HK-2 (cell line): ENCODE measurements at regions not wholly inside any gene's neighbourhood (a gene's known extent, or its start where the extent isn't known, plus 50 kb on each side); places are given as distances from the start of the nearest gene placed in this dataset.
A peak's percentile ranks its signal among the peaks of the same experiment; 100 is the strongest.
"Not testable (repeated sequence)": the region's sequence is repeated elsewhere in the genome, so short reads cannot be mapped to it uniquely, and the experiment has no call there.

ENCODE experiments used
- DNase-seq: peaks from one replicate; pipeline ENCODE4 v3.0.0-alpha.2; 2018; ENCODE audit not compliant: unreplicated experiment

DNA sequence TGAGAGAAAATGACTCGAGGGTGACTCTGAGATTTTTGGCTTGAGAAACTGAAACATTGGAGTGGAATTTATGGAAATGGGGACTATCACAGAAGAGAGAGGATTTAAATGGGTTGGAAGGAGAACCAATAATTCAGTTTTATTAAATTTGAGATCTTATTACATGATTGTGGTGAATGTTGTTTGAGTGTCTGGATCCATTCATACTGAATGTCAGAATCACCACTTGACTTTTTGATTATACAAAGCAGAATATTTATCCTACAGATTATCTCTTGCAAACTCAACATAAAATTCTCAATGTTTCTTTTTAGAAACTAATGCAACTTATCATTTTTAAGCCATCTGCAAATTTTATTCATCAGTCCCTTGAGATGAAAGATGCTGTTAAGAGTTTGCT is 332.8 kb downstream of the CNTN3 start:
- DNase-seq = no peak

DNA sequence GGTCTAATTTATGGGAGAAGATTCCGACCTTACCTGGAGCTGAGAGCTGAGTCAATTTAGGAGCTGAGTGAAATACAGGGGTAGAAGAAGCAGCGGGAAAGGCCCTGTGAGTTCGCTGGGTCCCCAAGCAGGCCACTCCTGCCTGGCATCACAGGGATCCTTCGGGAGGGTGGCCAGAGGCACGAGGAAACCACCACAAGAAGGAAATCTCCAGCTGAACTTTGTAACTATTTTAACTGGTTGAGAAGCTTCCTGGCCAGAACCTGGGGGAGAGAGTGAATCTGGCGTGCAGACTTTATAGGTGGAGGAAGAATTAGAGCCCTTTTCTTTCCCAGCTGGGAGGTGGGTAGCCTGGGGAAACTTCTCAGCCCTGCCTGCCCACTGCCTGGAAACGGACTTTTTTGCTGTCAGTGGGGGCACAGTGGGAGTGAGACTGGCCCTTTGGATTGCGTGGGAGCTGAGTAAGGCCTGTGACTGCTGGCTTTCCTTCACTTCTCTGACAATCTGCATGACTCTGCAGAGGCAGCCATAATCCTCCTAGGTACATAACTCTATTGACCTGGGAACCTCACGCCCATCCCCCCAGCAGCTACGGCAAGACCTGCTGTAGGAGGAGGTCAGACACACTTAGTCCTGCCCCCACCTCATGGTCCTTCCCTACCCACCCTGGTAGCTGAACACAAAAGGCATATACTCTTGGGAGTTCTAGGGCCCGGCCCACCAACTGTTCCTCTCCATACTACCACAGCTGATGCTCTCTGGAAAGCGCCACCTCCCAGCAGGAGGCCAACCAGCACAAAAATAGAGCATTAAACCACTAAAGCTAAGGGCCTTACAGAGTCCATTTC is 340.7 kb downstream of the CNTN3 start:
- DNase-seq = no peak

DNA sequence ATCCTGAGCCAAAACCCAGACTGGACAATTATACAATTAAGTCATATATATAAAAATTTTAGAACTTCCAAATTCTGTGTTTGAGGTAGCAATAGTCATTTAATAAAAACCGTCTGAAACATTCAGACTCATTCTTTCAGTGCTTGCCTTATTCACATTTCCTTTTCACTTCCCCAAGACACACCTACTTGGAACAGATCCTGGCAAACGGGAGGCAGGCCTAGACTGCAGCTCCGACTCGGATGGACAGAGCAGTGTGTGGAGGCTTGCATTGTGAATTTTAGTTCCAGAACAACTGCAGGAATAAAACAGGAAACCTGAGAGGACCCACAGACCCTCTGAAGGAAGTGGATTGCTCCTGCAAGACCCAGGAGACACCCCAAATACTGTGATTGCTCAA is 341.4 kb downstream of the CNTN3 start:
- DNase-seq = no peak

DNA sequence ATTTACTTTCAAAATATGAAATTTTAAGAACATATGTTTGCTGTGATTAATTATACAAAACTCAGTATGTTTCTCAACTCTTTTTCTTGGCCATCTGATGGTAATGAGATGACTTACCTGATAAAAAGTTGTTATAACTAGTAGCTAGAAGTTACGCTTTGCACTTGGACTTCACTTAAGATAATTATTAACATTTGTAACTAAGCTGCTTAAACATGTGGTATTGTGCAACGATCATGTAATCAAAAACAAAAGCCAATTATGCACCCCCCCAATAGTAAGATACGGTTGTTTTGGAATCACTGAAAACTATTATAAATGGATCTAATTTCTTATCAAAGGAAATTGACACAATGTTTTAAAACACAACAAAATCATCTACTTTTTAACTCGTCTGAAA is 342.9 kb downstream of the CNTN3 start:
- DNase-seq = no peak

DNA sequence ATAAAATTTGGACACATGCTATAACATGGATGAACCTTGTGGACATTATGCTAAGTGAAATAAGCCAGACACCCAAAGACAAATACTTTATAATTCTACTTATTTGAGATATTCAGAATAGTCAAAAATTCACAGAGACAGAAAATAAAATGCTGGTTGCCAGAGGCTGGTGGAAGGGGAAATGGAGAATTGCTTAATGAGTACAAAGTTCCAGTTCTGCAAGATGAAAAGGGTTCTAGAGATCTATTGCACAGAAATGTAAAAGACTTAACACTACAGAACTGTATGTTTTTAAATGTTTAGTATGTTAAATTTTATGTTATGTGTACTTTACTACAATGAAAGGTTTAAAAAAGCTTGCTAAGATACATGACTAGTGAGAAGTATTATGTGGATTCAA is 344.8 kb downstream of the CNTN3 start:
- no peak for DNase-seq

DNA sequence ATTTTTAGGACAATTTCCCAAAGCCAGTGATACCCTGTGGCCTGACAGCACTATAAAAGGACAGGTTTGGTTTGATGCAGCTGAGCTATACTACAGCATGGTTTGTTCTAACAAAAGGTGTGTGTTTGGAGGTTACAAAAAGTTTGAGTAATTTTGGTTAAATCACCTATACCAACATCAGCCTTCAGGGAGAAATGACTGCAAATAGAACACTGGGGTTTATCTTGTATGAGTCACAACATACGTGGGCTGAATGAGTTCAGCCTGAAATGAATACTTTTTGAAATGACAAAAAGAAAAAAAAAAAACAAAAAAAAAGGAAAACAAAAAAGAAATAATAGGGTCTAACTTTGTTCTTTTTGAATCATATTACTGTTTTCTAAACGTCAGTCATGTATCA is 345.7 kb downstream of the CNTN3 start:
- DNase-seq = no peak

DNA sequence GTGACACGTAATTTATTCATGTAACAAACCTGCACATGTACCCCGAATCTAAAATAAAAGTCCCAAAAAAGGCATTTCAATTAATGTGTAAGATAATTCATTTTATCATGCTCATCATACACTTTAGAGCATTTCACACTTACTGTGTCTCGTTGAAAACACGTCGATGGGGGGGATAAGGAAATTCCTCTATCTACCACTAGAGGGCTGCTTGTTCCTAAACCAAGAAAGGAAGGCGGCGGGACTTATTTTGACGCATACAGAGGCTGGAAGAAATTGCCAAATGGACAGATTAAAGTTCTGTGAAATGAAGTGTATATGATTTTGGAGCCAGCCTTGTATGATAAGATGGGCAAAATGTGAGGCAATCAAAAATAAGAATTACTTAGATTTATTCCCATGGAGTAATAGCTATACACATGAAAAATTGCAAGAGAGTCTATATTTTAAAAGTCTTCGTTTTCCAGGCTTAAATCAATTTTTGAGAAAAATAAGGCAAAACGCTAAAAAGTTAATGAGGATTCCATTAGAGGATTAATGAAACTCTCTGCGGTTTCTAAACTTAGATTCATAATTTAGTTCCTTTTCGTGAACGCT is 346.8 kb downstream of the CNTN3 start:
- DNase-seq = peak; percentile 1

DNA sequence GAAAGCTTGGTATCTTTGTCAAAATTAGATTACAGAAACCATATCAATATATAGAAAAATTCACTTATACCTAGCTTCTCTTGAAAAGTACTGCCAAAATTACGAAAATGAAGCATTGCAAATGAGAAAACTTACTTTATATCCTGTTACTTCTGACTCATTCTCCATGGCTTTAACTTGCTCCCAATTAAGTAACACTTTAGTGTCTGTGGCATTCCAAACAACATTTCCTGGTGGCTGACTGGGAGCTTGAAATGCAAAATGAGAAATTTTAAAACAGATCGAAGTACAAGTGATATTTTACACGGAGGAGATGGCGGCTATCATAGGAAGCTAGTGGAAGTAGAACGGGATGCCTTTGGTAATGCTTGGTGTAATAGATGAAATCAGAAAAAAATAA is 347.3 kb downstream of the CNTN3 start:
- no peak for DNase-seq

DNA sequence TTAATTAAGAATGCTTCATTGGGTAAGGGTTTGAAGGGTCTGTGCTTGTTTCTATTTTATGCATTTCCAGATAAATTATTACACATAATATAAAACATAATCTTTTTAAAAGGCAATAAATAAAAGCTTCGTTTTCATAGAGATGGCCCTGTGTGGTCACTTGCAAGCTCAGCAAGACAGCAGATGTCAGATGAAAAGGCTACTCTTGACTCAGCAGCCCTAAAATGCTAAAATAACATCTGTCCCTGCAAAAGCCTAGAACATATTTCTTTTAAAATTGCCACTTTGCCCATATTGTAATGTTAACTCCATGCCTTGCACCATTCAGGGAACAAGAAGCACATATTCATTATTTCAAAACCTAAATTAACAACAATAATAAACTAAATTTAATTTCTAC is 349.4 kb downstream of the CNTN3 start:
- DNase-seq = no peak

DNA sequence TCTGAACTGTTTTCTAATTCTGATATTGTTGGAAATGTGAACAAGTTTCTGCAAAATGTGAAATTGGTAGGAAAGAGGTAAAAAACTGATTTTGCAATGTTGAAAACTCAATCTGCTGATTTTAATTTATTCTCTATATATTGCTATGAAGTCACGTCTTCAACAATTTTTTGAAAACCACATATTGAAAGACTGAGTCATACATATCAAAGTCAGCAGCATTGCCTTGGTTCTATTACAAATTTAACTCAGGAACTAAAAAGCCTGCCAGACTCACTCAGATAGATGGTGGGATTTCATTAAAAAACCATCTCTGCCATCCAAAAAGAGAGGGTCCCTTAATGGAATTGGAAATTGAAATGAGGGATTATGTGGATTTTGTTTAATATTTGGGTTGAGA is 351.4 kb downstream of the CNTN3 start:
- no peak for DNase-seq

DNA sequence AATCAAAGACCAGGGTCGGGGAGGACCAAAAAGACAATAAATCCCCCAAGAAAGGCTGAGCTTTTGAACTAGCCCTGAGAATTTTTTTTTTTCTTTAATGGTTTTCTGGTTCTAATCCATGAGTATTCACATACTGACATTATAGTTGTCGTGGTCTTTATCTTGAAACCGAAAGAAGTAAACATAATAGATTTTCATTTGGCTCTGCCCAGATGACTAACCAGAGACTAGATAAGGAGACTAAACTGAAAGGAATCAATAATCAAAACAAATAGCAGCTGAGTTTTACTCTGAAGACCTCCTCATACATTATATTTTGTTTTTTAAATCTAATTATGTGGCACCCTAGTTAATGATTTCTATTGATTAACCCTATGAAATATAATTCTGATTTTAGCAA is 381.4 kb downstream of the CNTN3 start:
- no peak for DNase-seq

DNA sequence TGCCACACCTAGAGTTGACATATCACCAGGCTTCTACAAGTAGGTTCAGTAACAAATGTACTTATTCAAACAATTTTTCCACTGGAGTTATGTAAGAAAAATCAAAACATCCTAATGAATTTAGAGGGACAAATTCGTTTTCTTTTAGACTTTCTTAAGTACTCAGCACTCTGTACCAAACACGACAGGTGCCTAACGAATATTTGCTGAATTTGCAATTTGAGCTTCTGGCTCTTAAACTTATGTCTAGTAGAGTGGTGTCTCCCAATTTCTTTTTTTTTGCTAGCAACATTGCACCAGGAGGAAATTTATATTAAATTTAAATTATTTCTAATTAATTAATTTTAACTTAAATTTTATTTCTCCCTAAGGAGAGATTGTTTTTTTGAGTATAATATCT is 397.0 kb downstream of the CNTN3 start:
- no peak for DNase-seq

DNA sequence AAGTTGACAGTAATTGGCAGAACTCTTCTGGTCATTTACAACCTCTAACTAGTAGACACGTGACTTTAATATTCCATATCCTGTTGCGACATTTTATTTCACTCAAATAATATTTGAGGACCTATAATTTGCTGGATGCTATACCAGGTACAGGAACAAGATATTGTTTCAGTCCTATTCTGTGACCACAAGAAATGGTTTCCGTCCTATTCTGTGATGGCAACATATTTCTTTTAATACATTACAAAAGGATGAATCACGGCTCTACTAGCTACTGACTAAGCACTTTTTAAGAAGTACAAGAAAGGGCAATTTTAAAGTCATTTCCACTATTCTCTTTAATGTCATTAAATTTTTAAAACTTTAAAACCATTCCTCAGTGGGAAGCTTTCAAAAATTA is 400.2 kb downstream of the CNTN3 start:
- DNase-seq = no peak

DNA sequence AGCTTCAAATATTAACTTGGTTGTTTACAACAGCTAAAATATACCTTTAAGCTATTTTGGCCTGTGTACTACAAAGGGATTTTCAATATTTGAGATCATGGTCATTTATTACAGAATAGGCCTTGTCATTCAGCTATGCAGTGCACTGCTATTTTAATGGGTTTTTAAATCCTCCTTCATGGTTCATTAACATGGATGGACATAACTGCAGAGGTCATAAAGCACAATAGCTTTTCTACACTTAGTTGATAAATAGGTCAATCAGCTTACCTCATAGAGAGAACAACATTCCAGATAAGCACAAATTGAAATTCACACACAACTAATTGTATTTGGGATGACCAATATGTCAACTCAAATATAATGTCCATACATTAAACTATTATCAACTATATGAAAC is 403.7 kb downstream of the CNTN3 start:
- DNase-seq = no peak

DNA sequence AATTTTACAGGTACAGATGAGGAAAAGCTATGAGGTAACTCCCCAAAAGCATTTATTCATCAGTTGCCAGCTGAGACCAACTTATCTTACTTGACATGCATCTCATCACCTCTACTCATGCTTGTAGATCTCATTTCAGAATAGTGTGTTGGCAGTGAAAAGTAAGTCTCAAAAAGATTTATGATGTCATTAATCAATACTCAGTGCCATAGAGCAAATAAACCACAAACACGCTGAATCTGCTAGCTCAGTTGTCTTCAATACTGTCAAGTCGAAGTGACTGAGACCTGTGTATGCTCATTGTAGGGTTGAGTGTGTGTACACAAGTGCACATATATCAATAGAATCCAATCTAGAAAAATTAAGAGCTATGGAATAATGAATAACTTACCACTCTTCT is 413.5 kb downstream of the CNTN3 start:
- DNase-seq = no peak

DNA sequence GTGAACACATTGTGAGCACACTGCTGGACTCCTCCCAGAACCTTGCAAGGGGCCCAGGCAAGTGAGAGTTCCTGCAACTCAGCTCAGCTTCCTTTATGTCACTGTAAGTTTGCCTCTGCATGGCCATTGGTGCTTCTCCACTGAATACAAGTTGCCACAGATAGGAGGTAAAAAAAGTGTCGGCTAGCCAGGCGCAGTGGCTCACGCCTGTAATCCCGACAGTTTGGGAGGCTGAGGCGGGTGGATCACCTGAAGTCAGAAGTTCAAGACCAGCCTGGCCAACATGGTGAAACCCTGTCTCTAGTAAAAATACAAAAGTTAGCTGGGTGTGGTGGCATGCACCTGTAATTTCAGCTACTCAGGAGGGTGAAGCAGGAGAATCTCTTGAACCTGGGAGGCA is 435.8 kb downstream of the CNTN3 start:
- not testable (repeated sequence) for DNase-seq

DNA sequence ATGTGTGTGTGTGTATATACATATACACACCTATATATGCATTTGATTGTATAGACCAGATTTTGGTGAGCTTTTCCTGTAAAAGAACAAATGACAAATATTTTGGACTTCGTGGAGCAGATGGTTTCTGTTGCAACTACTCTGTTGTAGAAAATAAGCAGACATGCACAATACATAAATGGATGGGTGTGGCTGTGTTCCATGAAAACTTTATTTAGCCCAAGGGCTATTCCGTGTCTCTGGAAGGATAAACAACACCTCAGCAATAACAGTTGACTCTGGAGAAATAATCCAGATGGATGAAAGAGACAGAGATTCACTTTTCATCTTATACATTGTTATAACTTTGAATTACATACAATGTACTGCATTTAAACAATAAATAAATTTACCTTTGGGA is 441.4 kb downstream of the CNTN3 start:
- DNase-seq = no peak

DNA sequence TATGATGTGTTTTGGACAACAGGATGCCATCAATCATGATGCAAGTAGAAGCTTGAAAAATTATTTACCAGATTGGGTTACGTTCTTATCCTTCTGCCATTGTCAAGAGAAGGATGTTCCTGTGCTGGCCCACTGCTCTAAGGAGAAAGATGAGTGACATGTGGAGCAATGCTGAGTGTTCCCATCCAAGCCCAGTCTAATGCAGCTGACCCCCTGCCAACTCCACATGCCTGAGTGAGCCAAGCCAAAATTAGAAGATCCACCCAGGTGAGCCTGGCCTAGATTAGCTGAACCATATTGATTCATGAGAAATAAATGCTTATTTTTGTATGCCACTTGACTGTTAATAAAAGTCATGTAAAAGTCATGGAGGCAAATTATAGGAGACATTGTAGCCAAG is 446.5 kb downstream of the CNTN3 start:
- no peak for DNase-seq

DNA sequence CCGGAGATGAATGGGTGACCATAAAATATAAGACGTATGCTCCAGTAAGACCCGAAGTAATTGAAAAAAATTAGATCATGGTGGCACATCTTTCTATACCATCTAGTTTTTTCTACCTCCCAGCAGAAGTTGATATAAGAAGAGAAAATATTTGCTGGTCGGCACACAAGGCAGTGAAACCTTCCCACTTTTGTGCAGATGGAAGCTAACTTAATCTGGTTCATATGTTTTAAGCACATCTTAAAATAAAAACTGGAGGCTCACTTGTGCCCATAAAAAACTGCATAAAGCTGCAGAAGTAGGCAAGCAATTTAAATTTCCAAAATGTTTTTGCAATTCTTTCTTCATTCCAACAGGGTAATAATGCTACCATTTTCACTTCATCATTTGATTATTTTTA is 449.2 kb downstream of the CNTN3 start:
- no peak for DNase-seq

DNA sequence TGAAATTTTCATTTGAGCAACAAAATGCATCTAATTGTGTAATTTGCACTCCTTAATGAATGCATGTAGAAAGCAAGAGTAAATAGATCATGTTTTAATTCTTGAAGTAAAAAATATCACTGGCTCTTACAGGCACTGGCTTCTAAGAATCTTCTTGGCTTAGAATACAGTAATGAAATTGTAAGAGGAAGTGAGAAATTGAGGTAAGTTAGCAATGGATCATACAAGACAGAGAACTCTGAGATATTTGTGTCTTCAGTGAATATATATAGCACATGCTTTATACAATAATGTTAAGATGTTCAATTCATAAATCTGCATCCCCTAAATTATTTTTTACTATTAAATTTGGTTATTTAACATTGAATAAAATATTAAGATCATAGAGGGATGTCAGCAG is 465.0 kb downstream of the CNTN3 start:
- DNase-seq = no peak

DNA sequence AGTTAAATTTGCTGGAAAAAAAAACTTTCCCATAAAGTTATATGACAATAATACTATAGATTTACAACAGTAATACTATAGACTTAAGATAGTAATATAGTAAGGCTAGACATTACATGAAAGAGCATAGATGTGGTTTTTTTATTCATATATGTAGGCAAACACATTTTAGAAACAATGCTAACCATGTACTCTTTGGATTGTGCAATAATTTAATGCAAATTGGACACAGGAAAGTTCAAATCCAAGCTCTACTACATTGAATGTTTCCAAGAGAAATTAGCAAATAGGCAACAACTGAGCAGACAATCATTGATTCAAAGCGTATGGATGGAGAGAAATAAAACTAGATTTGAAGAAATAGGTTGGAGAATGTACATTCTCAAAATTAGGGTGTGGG is 469.2 kb downstream of the CNTN3 start:
- DNase-seq = no peak

DNA sequence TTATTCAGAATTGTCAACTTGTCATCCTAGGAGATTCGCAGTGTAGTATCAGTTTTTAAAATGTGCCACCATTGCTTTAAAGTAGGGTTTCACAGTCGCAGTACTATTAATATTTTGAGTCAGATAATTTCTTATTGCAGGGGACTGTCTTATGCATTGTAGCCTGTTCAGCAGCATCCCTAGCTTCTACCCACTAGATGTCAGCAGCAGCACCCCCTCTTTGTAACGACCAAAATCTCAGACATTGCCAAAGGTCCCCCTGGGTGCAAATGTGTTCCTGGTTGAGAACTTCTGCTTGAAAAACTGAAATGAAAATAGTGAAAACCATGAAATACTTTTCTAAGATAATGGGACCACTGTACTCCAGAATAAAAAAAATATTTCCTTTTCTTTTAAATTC is 474.8 kb downstream of the CNTN3 start:
- DNase-seq = no peak

DNA sequence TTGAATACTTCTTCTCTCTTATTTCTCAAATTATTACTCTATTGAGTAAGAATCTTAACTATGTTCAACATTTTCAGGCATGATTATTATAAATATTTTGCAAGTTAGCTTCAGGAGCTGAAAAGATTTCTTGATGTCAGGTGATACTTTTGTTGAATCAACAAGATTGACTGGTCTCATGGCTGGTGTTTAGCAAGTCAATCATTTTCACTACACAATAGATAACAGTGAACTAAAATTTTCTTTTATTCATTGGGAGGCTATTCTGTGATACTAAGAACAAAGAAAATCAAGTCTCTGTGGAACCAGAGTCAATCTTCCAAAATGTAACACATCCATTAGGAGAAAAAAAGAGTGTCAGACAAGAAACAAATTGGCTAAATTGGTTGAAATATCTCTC is 476.7 kb downstream of the CNTN3 start:
- no peak for DNase-seq

DNA sequence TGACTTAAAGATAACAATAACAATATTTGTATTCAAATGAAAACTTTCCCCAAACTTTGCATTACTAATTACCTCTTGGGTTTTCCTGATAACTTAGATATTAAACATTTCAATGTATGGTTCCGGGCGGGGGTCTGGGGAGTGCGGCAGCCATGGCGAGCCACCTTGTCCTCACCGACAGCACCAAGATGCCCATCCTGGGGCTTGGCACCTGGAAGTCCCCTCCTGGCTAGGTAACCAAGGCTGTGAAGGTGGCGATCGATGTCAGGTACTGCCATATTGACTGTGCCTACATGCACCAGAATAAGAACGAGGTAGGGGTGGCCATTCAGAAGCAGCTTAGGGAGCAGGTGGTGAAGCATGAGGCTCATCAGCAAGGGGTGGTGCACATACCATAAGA is 478.7 kb downstream of the CNTN3 start:
- no peak for DNase-seq
